ENCODE measurements at regions not wholly inside any gene's neighbourhood (a gene's known extent, or its start where the extent isn't known, plus 50 kb on each side); places are given as distances from the start of the nearest gene placed in this dataset.
"Not testable (repeated sequence)": the region's sequence is repeated elsewhere in the genome, so short reads cannot be mapped to it uniquely, and the experiment has no call there.

- DNase-seq (ENCODE audit: extremely low read depth, low read depth), result peak; percentile 66
- TF ChIP-seq CTCF (IDR thresholded peaks at IDR 0.05; ENCODE audit: low read depth, low read length, missing control alignments), result no peak
- H3K4me3 ChIP-seq (replicated peaks; ENCODE audit: low read depth, low read length), result no peak overlapping the region
Measured at GRCh38 chr11:23903044-23903704, 593.7 kb upstream of the LUZP2 start.

GRCh38 chr11:23919455-23919854, 577.4 kb upstream of the LUZP2 start:
- no peak for TF ChIP-seq CTCF (IDR thresholded peaks at IDR 0.05; ENCODE audit: low read depth, low read length, missing control alignments)
- H3K4me3 ChIP-seq (replicated peaks; ENCODE audit: low read depth, low read length), result no peak overlapping the region
- no peak for DNase-seq (ENCODE audit: extremely low read depth, low read depth)

- no peak for TF ChIP-seq CTCF (IDR thresholded peaks at IDR 0.05; ENCODE audit: low read depth, low read length, missing control alignments)
- no peak for DNase-seq (ENCODE audit: extremely low read depth, low read depth)
- no peak overlapping the region for H3K4me3 ChIP-seq (replicated peaks; ENCODE audit: low read depth, low read length)
Measured at GRCh38 chr11:23923357-23923756, 573.5 kb upstream of the LUZP2 start.

GRCh38 chr11:23924226-23924625, 572.6 kb upstream of the LUZP2 start:
- no peak overlapping the region for H3K4me3 ChIP-seq (replicated peaks; ENCODE audit: low read depth, low read length)
- no peak for TF ChIP-seq CTCF (IDR thresholded peaks at IDR 0.05; ENCODE audit: low read depth, low read length, missing control alignments)
- DNase-seq (ENCODE audit: extremely low read depth, low read depth), result no peak

- DNase-seq (ENCODE audit: extremely low read depth, low read depth), result no peak
- no peak overlapping the region for H3K4me3 ChIP-seq (replicated peaks; ENCODE audit: low read depth, low read length)
- no peak for TF ChIP-seq CTCF (IDR thresholded peaks at IDR 0.05; ENCODE audit: low read depth, low read length, missing control alignments)
Measured at GRCh38 chr11:23931443-23931842, 565.4 kb upstream of the LUZP2 start.

GRCh38 chr11:23932485-23932898, 564.4 kb upstream of the LUZP2 start:
- H3K4me3 ChIP-seq (replicated peaks; ENCODE audit: low read depth, low read length), result no peak overlapping the region
- no peak for TF ChIP-seq CTCF (IDR thresholded peaks at IDR 0.05; ENCODE audit: low read depth, low read length, missing control alignments)
- DNase-seq (ENCODE audit: extremely low read depth, low read depth), result no peak

- DNase-seq (ENCODE audit: extremely low read depth, low read depth), result no peak
- no peak for TF ChIP-seq CTCF (IDR thresholded peaks at IDR 0.05; ENCODE audit: low read depth, low read length, missing control alignments)
- no peak overlapping the region for H3K4me3 ChIP-seq (replicated peaks; ENCODE audit: low read depth, low read length)
Measured at GRCh38 chr11:23933721-23934120, 563.1 kb upstream of the LUZP2 start.

- not testable (repeated sequence) for H3K4me3 ChIP-seq (replicated peaks; ENCODE audit: low read depth, low read length); DNase-seq (ENCODE audit: extremely low read depth, low read depth)
Measured at GRCh38 chr11:23934671-23935270, 562.1 kb upstream of the LUZP2 start.

GRCh38 chr11:23942117-23942815, 554.6 kb upstream of the LUZP2 start:
- DNase-seq (ENCODE audit: extremely low read depth, low read depth); H3K4me3 ChIP-seq (replicated peaks; ENCODE audit: low read depth, low read length): not testable (repeated sequence)

Measured in HFF-Myc (cell line).